Sigmoid colon (tissue), 6 donors: ENCODE measurements at regions not wholly inside any gene's neighbourhood (a gene's known extent, or its start where the extent isn't known, plus 50 kb on each side); places are given as distances from the start of the nearest gene placed in this dataset.

Experiments used
- DNase-seq: peaks from one replicate; pipeline ENCODE4 v3.0.0-alpha.2; 2019
- H3K27ac ChIP-seq, 4 donors: fragments of 200-600 bp; sonication (generic); one replicate each; pipeline ENCODE4 v1.5.1; 2016 to 2019; ENCODE audit warnings: mild to moderate bottlenecking in 1 of 4
- H3K27me3 ChIP-seq, 3 donors: fragments of 200-600 bp; sonication (generic); one replicate each; pipeline ENCODE4 v1.5.1; 2019; ENCODE audit warnings: mild to moderate bottlenecking in 1 of 3
- H3K36me3 ChIP-seq, 4 donors: fragments of 200-600 bp; sonication (generic); one replicate each; pipeline ENCODE4 v1.5.1; 2016 to 2019
- H3K4me1 ChIP-seq, 4 donors: fragments of 200-600 bp; sonication (generic); one replicate each; pipeline ENCODE4 v1.5.1; 2017 to 2019
- H3K4me3 ChIP-seq, 4 donors: fragments of 200-600 bp; sonication (generic); one replicate each; pipeline ENCODE4 v1.5.1; 2017 to 2019; ENCODE audit warnings: mild to moderate bottlenecking in 2 of 4, moderate library complexity in 1 of 4
- H3K9me3 ChIP-seq, 4 donors: fragments of 200-600 bp in 3 of 4; sonication (generic) in 3 of 4; one replicate each; pipeline versions ENCODE4 v1.5.1 to v1.6.1; 2013 to 2019
- CTCF ChIP-seq, 4 experiments: fragments of 450-650 bp in 3 of 4; fragments of 200-600 bp in 1 of 4; IDR thresholded peaks; one replicate each; pipeline ENCODE4 v1.5.1; 2016 to 2019; ENCODE audit warnings: antibody characterized with exemption in 4 of 4, mild to moderate bottlenecking in 3 of 4, moderate library complexity in 2 of 4
- EP300 ChIP-seq, 4 donors: sonication (generic); formaldehyde crosslinking; IDR thresholded peaks; one replicate each; pipeline ENCODE4 v1.6.1; 2017; ENCODE audit warnings: antibody characterized with exemption in 4 of 4
- POLR2A ChIP-seq, 2 donors: fragments of 450-650 bp; IDR thresholded peaks; one replicate each; pipeline ENCODE4 v1.6.1; 2016; ENCODE audit warnings: antibody characterized with exemption in 2 of 2, mild to moderate bottlenecking in 2 of 2, moderate library complexity in 2 of 2
- POLR2AphosphoS5 ChIP-seq, 4 donors: sonication (generic); formaldehyde crosslinking; IDR thresholded peaks; one replicate each; pipeline ENCODE4 v1.6.1; 2017; ENCODE audit warnings: antibody characterized with exemption in 4 of 4
- WGBS, 2 donors: extraction: QIAGEN DNeasy Blood & Tissue Kit; methylation state at CpG; one replicate each; pipeline ENCODE4 v1.1.7; 2013; 5-methylcytosine and 5-hydroxymethylcytosine counted together
- intact Hi-C: fragments of 100-400 bp; cut with DNase I; formaldehyde crosslinking; loops from one replicate; pipeline ENCODE4 v1.15.1; 2023
- donor health status: healthy with polysubstance abuse.
- donor health status: healthy.

GRCh38 chr7:108947526-108947925 is 377.9 kb downstream of the DNAJB9 start:
- H3K36me3 ChIP-seq, result no peaks in the 10 kb centered on the region
- H3K4me1 ChIP-seq, result no peaks in the 10 kb centered on the region
- no peak for DNase-seq
- H3K9me3 ChIP-seq, result peaks cover 0 to 3% (median under 1%) of the 10 kb centered on the region in 4 donors
- WGBS, 2 donors, result 85 to 87% methylated on average over 4 of the region's 4 CpGs
- no peak overlapping the region for H3K27ac ChIP-seq
- TF ChIP-seq POLR2AphosphoS5 (IDR thresholded peaks at IDR 0.05), result no peak
- TF ChIP-seq EP300 (IDR thresholded peaks at IDR 0.05), result no peak
- no peak for TF ChIP-seq POLR2A (IDR thresholded peaks at IDR 0.05)
- no peak for TF ChIP-seq CTCF (IDR thresholded peaks at IDR 0.05)
- intact Hi-C loops, result no loop called here
- H3K27me3 ChIP-seq, result no peaks in the 10 kb centered on the region
- H3K4me3 ChIP-seq, result no peak overlapping the region

- no peaks in the 10 kb centered on the region for H3K9me3 ChIP-seq
- H3K4me1 ChIP-seq, result peaks cover 0 to 8% (median 0%) of the 10 kb centered on the region in 4 donors
- TF ChIP-seq POLR2AphosphoS5 (IDR thresholded peaks at IDR 0.05) (no peak), CTCF (IDR thresholded peaks at IDR 0.05) (no peak), EP300 (IDR thresholded peaks at IDR 0.05) (no peak), POLR2A (IDR thresholded peaks at IDR 0.05) (no peak)
- no peaks in the 10 kb centered on the region for H3K27me3 ChIP-seq
- WGBS, 2 donors, result 66 to 74% methylated on average over 2 of the region's 2 CpGs
- no peak overlapping the region for H3K4me3 ChIP-seq
- H3K27ac ChIP-seq, result no peak overlapping the region
- DNase-seq, result no peak
- H3K36me3 ChIP-seq, result no peaks in the 10 kb centered on the region
- intact Hi-C loops, result no loop called here
Observed at GRCh38 chr7:108972004-108972403, 402.3 kb downstream of the DNAJB9 start.

GRCh38 chr7:108973075-108973474 is 403.4 kb downstream of the DNAJB9 start:
- peaks cover 0 to 8% (median 0%) of the 10 kb centered on the region in 4 donors for H3K4me1 ChIP-seq
- no peak overlapping the region for H3K4me3 ChIP-seq
- no peaks in the 10 kb centered on the region for H3K9me3 ChIP-seq
- intact Hi-C loops, result no loop called here
- H3K27ac ChIP-seq, result no peak overlapping the region
- no peaks in the 10 kb centered on the region for H3K36me3 ChIP-seq
- no peak for DNase-seq
- H3K27me3 ChIP-seq, result no peaks in the 10 kb centered on the region
- TF ChIP-seq POLR2AphosphoS5 (IDR thresholded peaks at IDR 0.05) (no peak), CTCF (IDR thresholded peaks at IDR 0.05) (no peak), EP300 (IDR thresholded peaks at IDR 0.05) (no peak), POLR2A (IDR thresholded peaks at IDR 0.05) (no peak)
- WGBS, 2 donors, result 96 to 97% methylated on average over 1 of the region's 1 CpG

GRCh38 chr7:108974641-108975040 is 405.0 kb downstream of the DNAJB9 start:
- intact Hi-C loops, result no loop called here
- Histone ChIP-seq H3K36me3 (no peaks in the 10 kb centered on the region), H3K4me3 (no peak overlapping the region), H3K4me1 (peaks cover 0 to 8% (median 0%) of the 10 kb centered on the region in 4 donors), H3K27ac (no peak overlapping the region), H3K9me3 (peaks cover 0 to 2% (median 0%) of the 10 kb centered on the region in 4 donors), H3K27me3 (no peaks in the 10 kb centered on the region)
- WGBS, 2 donors, result 23 to 69% methylated on average over 1 of the region's 1 CpG
- TF ChIP-seq POLR2A (IDR thresholded peaks at IDR 0.05), result no peak
- TF ChIP-seq EP300 (IDR thresholded peaks at IDR 0.05), result no peak
- TF ChIP-seq CTCF (IDR thresholded peaks at IDR 0.05), result no peak
- TF ChIP-seq POLR2AphosphoS5 (IDR thresholded peaks at IDR 0.05), result no peak
- no peak for DNase-seq

- intact Hi-C loops, result no loop called here
- WGBS, 2 donors, result 66 to 72% methylated on average over 3 of the region's 3 CpGs
- H3K4me1 ChIP-seq, result no peaks in the 10 kb centered on the region
- no peak overlapping the region for H3K27ac ChIP-seq
- DNase-seq, result no peak
- H3K27me3 ChIP-seq, result no peaks in the 10 kb centered on the region
- peaks cover 0 to 5% (median 0%) of the 10 kb centered on the region in 4 donors for H3K9me3 ChIP-seq
- TF ChIP-seq CTCF (IDR thresholded peaks at IDR 0.05) (no peak), EP300 (IDR thresholded peaks at IDR 0.05) (no peak), POLR2AphosphoS5 (IDR thresholded peaks at IDR 0.05) (no peak), POLR2A (IDR thresholded peaks at IDR 0.05) (no peak)
- no peaks in the 10 kb centered on the region for H3K36me3 ChIP-seq
- no peak overlapping the region for H3K4me3 ChIP-seq
Observed at GRCh38 chr7:108985037-108985436, 415.4 kb downstream of the DNAJB9 start.
